H1 (cell line): ENCODE measurements at regions not wholly inside any gene's neighbourhood (a gene's known extent, or its start where the extent isn't known, plus 50 kb on each side); places are given as distances from the start of the nearest gene placed in this dataset.

ENCODE experiments used
- CTCF ChIA-PET: fragments of 300-600 bp; sonication (Branson Sonifier 250); formaldehyde crosslinking; loops from one replicate; lab custom pipeline; 2021; ENCODE audit not compliant: partially characterized antibody; lab: Charles Lee
- POLR2A ChIA-PET: fragments of 300-600 bp; sonication (Branson Sonifier 250); formaldehyde crosslinking; loops from one replicate; lab custom pipeline; 2021; ENCODE audit warnings: inconsistent platforms; ENCODE audit not compliant: partially characterized antibody; lab: Charles Lee
- DNase-seq, 2 experiments: peaks; one replicate each; pipeline versions ENCODE4 v3.0.0 to v3.0.0-alpha.2; 2010 to 2022; ENCODE audit warnings: low spot score in 2 of 2, low read depth in 1 of 2, mixed read lengths in 1 of 2
- FAIRE-seq: peaks from 2 replicates; lab custom pipeline; 2011; peaks lifted over from hg19 to GRCh38; lab: Jason Lieb, UNC
- H2AFZ ChIP-seq: 2 replicates; pipeline ENCODE4 v1.8.1; 2012; ENCODE audit warnings: low read length, inconsistent platforms
- H2AK5ac ChIP-seq: 2 replicates; pipeline ENCODE4 v1.6.1; 2013; ENCODE audit warnings: low read depth, low read length
- H2BK120ac ChIP-seq: replicated peaks from 2 replicates; pipeline ENCODE3; 2013; ENCODE audit warnings: low read depth, low read length, inconsistent platforms
- H2BK12ac ChIP-seq: 2 replicates; pipeline ENCODE4 v1.6.1; 2013; ENCODE audit warnings: low read depth, low read length
- H2BK15ac ChIP-seq: 2 replicates; pipeline ENCODE4 v1.6.1; 2013; ENCODE audit warnings: low read length
- H2BK20ac ChIP-seq: 2 replicates; pipeline ENCODE4 v1.6.1; 2013; ENCODE audit warnings: low read length
- H2BK5ac ChIP-seq: 2 replicates; pipeline ENCODE4 v1.6.1; 2013; ENCODE audit warnings: low read depth, low read length
- H3K14ac ChIP-seq: 2 replicates; pipeline ENCODE4 v1.6.1; 2013; ENCODE audit warnings: inconsistent platforms; ENCODE audit not compliant: insufficient read length
- H3K18ac ChIP-seq: 2 replicates; pipeline ENCODE4 v1.6.1; 2013; ENCODE audit warnings: low read length; ENCODE audit errors: extremely low read depth
- H3K23ac ChIP-seq: 2 replicates; pipeline ENCODE4 v1.6.1; 2013; ENCODE audit warnings: inconsistent platforms; ENCODE audit not compliant: insufficient read length
- H3K23me2 ChIP-seq: 2 replicates; pipeline ENCODE4 v1.6.1; 2013; ENCODE audit warnings: low read depth, low read length
- H3K27ac ChIP-seq: 2 replicates; pipeline ENCODE4 v1.6.1; 2011; ENCODE audit warnings: low read depth, low read length, inconsistent platforms
- H3K27me3 ChIP-seq, 4 experiments: replicated peaks in 1 of 4; 1 replicate in 1 of 4; 2 replicates in 3 of 4; pipeline versions ENCODE4 v1.6.1 to v1.8.1; 2011 to 2013; ENCODE audit warnings: low read length in 3 of 4, mild to moderate bottlenecking in 3 of 4, inconsistent platforms in 2 of 4, mixed read lengths in 2 of 4, moderate library complexity in 1 of 4; ENCODE audit not compliant: control insufficient read depth in 3 of 4, insufficient read depth in 3 of 4; ENCODE audit errors: extremely low read depth in 1 of 4
- H3K36me3 ChIP-seq, 4 experiments: 2 replicates each; pipeline versions ENCODE4 v1.6.1 to v1.8.1; 2011 to 2013; ENCODE audit warnings: mild to moderate bottlenecking in 4 of 4, low read length in 3 of 4, moderate library complexity in 2 of 4, control low read depth in 1 of 4, inconsistent platforms in 1 of 4; ENCODE audit not compliant: insufficient read depth in 4 of 4, control insufficient read depth in 2 of 4
- H3K4ac ChIP-seq: replicated peaks from 2 replicates; pipeline ENCODE3; 2013; ENCODE audit warnings: low read length, low read depth, mixed read lengths, inconsistent platforms; ENCODE audit not compliant: insufficient read length
- H3K4me1 ChIP-seq, 4 experiments: replicated peaks in 1 of 4; 1 replicate in 1 of 4; 2 replicates in 3 of 4; pipeline versions ENCODE4 v1.6.1 to v1.8.1; 2011 to 2013; ENCODE audit warnings: low read length in 3 of 4, inconsistent platforms in 2 of 4, mixed read lengths in 1 of 4; ENCODE audit not compliant: insufficient read depth in 4 of 4, control insufficient read depth in 3 of 4
- H3K4me2 ChIP-seq, 2 experiments: 2 replicates each; pipeline versions ENCODE4 v1.6.1 to v1.8.1; 2011 to 2013; ENCODE audit warnings: low read depth in 2 of 2, low read length in 2 of 2, control low read depth in 1 of 2, inconsistent platforms in 1 of 2, mild to moderate bottlenecking in 1 of 2; ENCODE audit not compliant: insufficient read depth in 1 of 2
- H3K4me3 ChIP-seq, 4 experiments: fragments of 200-600, 300-600 bp in 1 of 4; sonication (generic), shearing (Covaris generic), sonication (Bioruptor Twin) in 1 of 4; 2 replicates each; pipeline versions ENCODE4 v1.5.1 to v1.8.1; 2011 to 2016; ENCODE audit warnings: low read length in 4 of 4, low read depth in 3 of 4, control low read depth in 2 of 4, inconsistent platforms in 2 of 4, mild to moderate bottlenecking in 2 of 4, mixed read lengths in 1 of 4, moderate library complexity in 1 of 4; ENCODE audit not compliant: insufficient read depth in 2 of 4; ENCODE audit errors: extremely low read depth in 1 of 4
- H3K56ac ChIP-seq: replicated peaks from 2 replicates; pipeline ENCODE3; 2013; ENCODE audit warnings: low read depth, mild to moderate bottlenecking, mixed read lengths, low read length, inconsistent platforms; ENCODE audit not compliant: insufficient read length
- H3K79me1 ChIP-seq: 2 replicates; pipeline ENCODE4 v1.6.1; 2013; ENCODE audit warnings: low read depth, low read length, control low read depth
- H3K79me2 ChIP-seq, 2 experiments: 2 replicates each; pipeline versions ENCODE4 v1.6.1 to v1.8.1; 2012 to 2013; ENCODE audit warnings: low read length in 2 of 2, mild to moderate bottlenecking in 2 of 2, inconsistent platforms in 1 of 2; ENCODE audit not compliant: insufficient read depth in 2 of 2, control insufficient read depth in 1 of 2
- H3K9ac ChIP-seq, 4 experiments: replicated peaks in 1 of 4; 1 replicate in 1 of 4; 2 replicates in 3 of 4; pipeline versions ENCODE4 v1.6.1 to v1.8.1; 2011 to 2013; ENCODE audit warnings: low read depth in 3 of 4, low read length in 3 of 4, control low read depth in 2 of 4, mild to moderate bottlenecking in 2 of 4, moderate library complexity in 2 of 4, inconsistent platforms in 1 of 4; ENCODE audit errors: extremely low read depth in 1 of 4
- H3K9me3 ChIP-seq, 2 experiments: 2 replicates each; pipeline versions ENCODE4 v1.6.1 to v1.8.1; 2012 to 2013; ENCODE audit warnings: mild to moderate bottlenecking in 2 of 2, moderate library complexity in 2 of 2, control low read depth in 1 of 2, inconsistent platforms in 1 of 2, low read depth in 1 of 2, low read length in 1 of 2, mixed read lengths in 1 of 2; ENCODE audit not compliant: insufficient read depth in 2 of 2
- H4K20me1 ChIP-seq, 2 experiments: replicated peaks in 1 of 2; 2 replicates each; pipeline versions ENCODE3 to v1.8.1; 2011 to 2013; ENCODE audit warnings: inconsistent platforms in 2 of 2, low read length in 2 of 2, mild to moderate bottlenecking in 1 of 2; ENCODE audit not compliant: insufficient read depth in 2 of 2, control insufficient read depth in 1 of 2
- H4K5ac ChIP-seq: 2 replicates; pipeline ENCODE4 v1.6.1; 2013; ENCODE audit warnings: low read length, low read depth, mixed read lengths, inconsistent platforms; ENCODE audit not compliant: insufficient read length
- H4K8ac ChIP-seq: 2 replicates; pipeline ENCODE4 v1.8.0; 2013; ENCODE audit warnings: mild to moderate bottlenecking, moderate library complexity, low read length, inconsistent platforms; ENCODE audit not compliant: insufficient read depth; ENCODE audit errors: extremely low read depth
- H4K91ac ChIP-seq: replicated peaks from 2 replicates; pipeline ENCODE3; 2013; ENCODE audit warnings: low read length, mixed read lengths, inconsistent platforms; ENCODE audit not compliant: insufficient read length
- CEBPB ChIP-seq: IDR thresholded peaks from 2 replicates; pipeline ENCODE4 v1.6.1; 2012; ENCODE audit warnings: low read depth, low read length
- POLR2A ChIP-seq, 2 experiments: IDR thresholded peaks; 1 replicate in 1 of 2; 2 replicates in 1 of 2; pipeline ENCODE4 v1.6.1; 2011; ENCODE audit warnings: low read depth in 2 of 2, low read length in 2 of 2, mild to moderate bottlenecking in 2 of 2; ENCODE audit errors: control extremely low read depth in 1 of 2
- RFX5 ChIP-seq: IDR thresholded peaks from 2 replicates; pipeline ENCODE4 v1.6.1; 2011; ENCODE audit warnings: low read depth, low read length, improper control_type of control experiment, borderline replicate concordance
- WGBS, 2 experiments: shearing (Covaris generic) in 1 of 2; methylation state at CpG; one replicate each; pipeline versions ENCODE4 v1.1.6 to v1.1.7; 2013 to 2015; ENCODE audit warnings: low lambda C conversion rate in 2 of 2, mixed read lengths in 2 of 2, inconsistent platforms in 1 of 2, low coverage in 1 of 2, missing lambda C conversion rate in 1 of 2; ENCODE audit not compliant: insufficient replicate concordance in 2 of 2, insufficient coverage in 1 of 2, insufficient read length in 1 of 2; ENCODE audit errors: extremely low coverage in 1 of 2, missing lambda C conversion rate in 1 of 2; 5-methylcytosine and 5-hydroxymethylcytosine counted together

- Histone ChIP-seq H3K18ac (no peak overlapping the region), H3K27ac (no peak overlapping the region), H3K79me1 (no peaks in the 10 kb centered on the region), H3K23ac (no peak overlapping the region), H3K4me3 (no peak overlapping the region), H2AK5ac (no peak overlapping the region), H3K56ac (no peak overlapping the region), H3K4ac (no peak overlapping the region), H2BK12ac (no peak overlapping the region), H2BK15ac (no peak overlapping the region), H2BK5ac (no peak overlapping the region), H3K9me3 (no peaks in the 10 kb centered on the region), H3K14ac (no peak overlapping the region), H3K4me2 (no peak overlapping the region), H3K36me3 (no peaks in the 10 kb centered on the region), H2AFZ (no peak overlapping the region), H4K20me1 (no peaks in the 10 kb centered on the region), H3K23me2 (no peaks in the 10 kb centered on the region), H4K91ac (no peak overlapping the region), H2BK20ac (no peak overlapping the region), H4K8ac (no peak overlapping the region), H3K4me1 (peaks cover 0 to 2% (median 0%) of the 10 kb centered on the region in 4 experiments; a peak in 3 of 7 replicates), H3K27me3 (no peaks in the 10 kb centered on the region), H4K5ac (no peak overlapping the region), H3K9ac (no peak overlapping the region), H2BK120ac (no peak overlapping the region), H3K79me2 (no peaks in the 10 kb centered on the region; a peak in 1 of 4 replicates)
- CTCF ChIA-PET: no interaction called here
- DNase-seq (no peak), FAIRE-seq (no peak)
- POLR2A ChIA-PET: interaction anchor here (2.0 kb wide), 1 partner anchor 12 kb away, joined by 6 read pairs; no protein-coding TSS in a partner anchor
- TF ChIP-seq POLR2A (IDR thresholded peaks at IDR 0.05; ENCODE audit: control extremely low read depth in 1 of 2, low read depth in 2 of 2, low read length in 2 of 2) (no peak), CEBPB (no peak), RFX5 (no peak)
- WGBS, 2 experiments: 86% methylated on average over 2 of the region's 2 CpGs; no CpG with 5 or more reads in 1 of the 2 experiments
These were observed 161.0 kb downstream of the KLF12 start for GRCh38 chr13:73973156-73973555.
